ENCODE measurements at regions not wholly inside any gene's neighbourhood (a gene's known extent, or its start where the extent isn't known, plus 50 kb on each side); places are given as distances from the start of the nearest gene placed in this dataset.
"Not testable (repeated sequence)": the region's sequence is repeated elsewhere in the genome, so short reads cannot be mapped to it uniquely, and the experiment has no call there.

- H3K27ac ChIP-seq = no peak overlapping the region
- TF ChIP-seq CTCF (conservative IDR thresholded peaks at IDR 0.05) = no peak
These were observed 410.3 kb downstream of the KCNA4 start for GRCh38 chr11:29606330-29607031.

GRCh38 chr11:29600151-29600575 is 416.7 kb downstream of the KCNA4 start:
- not testable (repeated sequence) for H3K27ac ChIP-seq

- no peak overlapping the region for H3K27ac ChIP-seq
- TF ChIP-seq CTCF (conservative IDR thresholded peaks at IDR 0.05) = no peak
These were observed 432.5 kb downstream of the KCNA4 start for GRCh38 chr11:29584342-29584741.

GRCh38 chr11:29578806-29579205 is 438.0 kb downstream of the KCNA4 start:
- no peak for TF ChIP-seq CTCF (conservative IDR thresholded peaks at IDR 0.05)
- H3K27ac ChIP-seq = no peak overlapping the region

- no peak for TF ChIP-seq CTCF (conservative IDR thresholded peaks at IDR 0.05)
These were observed 452.3 kb downstream of the KCNA4 start for GRCh38 chr11:29564486-29564885.

GRCh38 chr11:29562183-29562582 is 454.6 kb downstream of the KCNA4 start:
- no peak overlapping the region for H3K27ac ChIP-seq
- TF ChIP-seq CTCF (conservative IDR thresholded peaks at IDR 0.05) = no peak

More at GRCh38 chr11:29564486-29564885, 452.3 kb downstream of the KCNA4 start:
- no peak overlapping the region for H3K27ac ChIP-seq

GRCh38 chr11:29553990-29554389 is 462.8 kb downstream of the KCNA4 start:
- no peak for TF ChIP-seq CTCF (conservative IDR thresholded peaks at IDR 0.05)
- no peak overlapping the region for H3K27ac ChIP-seq

GRCh38 chr11:29538339-29539036 is 478.3 kb downstream of the KCNA4 start:
- H3K27ac ChIP-seq = no peak overlapping the region
- TF ChIP-seq CTCF (conservative IDR thresholded peaks at IDR 0.05) = no peak
